ENCODE measurements at regions not wholly inside any gene's neighbourhood (a gene's known extent, or its start where the extent isn't known, plus 50 kb on each side); places are given as distances from the start of the nearest gene placed in this dataset.
"Not testable (repeated sequence)": the region's sequence is repeated elsewhere in the genome, so short reads cannot be mapped to it uniquely, and the experiment has no call there.

DNA sequence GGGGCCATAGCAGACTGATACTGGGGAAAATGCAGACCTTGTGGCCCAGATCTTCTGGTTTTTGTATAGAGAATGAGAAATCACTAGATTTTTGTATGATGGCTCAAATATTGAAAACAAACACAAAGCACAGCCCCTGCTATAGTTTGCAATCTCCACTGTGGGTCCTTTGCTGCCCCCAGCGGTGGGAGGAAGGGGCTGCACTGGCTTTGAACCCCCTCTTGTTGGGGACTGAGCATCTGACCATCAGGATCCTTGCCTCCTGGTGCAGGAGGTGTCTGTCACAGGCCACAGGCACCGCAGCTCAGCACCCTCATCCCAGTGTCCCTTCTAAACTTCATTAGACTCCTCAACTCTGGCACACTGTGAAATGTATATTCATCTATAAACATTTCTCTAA is 252.3 kb downstream of the BCL2L11 start:
- not testable (repeated sequence) for FAIRE-seq

DNA sequence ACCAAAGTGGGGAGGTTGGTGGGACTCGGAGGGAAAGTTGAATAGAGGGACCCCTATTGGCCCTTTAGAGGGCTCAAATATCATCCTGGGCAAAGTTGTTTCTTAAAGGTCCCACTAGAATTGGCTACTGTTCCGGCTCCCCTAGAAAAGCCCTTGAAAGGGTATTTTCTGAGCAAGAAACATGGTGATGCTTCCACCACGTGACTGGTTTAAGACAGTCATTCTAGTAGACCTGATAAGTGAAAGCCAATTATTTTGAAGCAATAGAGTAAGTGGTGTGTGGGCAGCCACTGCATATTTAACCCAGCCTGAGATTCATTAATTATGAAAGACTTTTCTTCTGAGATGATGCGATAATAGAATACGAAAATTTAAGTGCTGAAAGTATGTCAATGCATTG is 253.3 kb downstream of the BCL2L11 start:
- FAIRE-seq = not testable (repeated sequence)

DNA sequence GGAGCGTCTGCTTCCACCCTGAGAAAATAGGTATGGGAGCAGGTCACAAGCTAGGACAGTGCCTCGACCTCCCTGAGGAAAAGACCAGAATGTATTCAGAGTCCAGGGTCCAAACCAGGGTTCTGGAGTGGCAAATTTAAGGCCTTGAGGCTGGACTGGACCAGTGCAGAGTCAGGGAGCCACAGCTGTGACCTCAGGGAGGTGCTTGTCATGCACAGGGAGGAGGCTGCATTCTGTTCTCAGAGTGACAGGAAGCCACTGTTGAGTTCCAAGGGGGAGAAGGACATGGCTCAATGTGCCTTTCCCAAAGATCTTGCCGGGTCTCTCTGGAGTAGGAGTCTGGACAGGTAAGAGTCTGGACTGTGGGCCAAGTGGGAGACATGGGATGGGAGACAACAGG is 254.0 kb downstream of the BCL2L11 start:
- FAIRE-seq = not testable (repeated sequence)

DNA sequence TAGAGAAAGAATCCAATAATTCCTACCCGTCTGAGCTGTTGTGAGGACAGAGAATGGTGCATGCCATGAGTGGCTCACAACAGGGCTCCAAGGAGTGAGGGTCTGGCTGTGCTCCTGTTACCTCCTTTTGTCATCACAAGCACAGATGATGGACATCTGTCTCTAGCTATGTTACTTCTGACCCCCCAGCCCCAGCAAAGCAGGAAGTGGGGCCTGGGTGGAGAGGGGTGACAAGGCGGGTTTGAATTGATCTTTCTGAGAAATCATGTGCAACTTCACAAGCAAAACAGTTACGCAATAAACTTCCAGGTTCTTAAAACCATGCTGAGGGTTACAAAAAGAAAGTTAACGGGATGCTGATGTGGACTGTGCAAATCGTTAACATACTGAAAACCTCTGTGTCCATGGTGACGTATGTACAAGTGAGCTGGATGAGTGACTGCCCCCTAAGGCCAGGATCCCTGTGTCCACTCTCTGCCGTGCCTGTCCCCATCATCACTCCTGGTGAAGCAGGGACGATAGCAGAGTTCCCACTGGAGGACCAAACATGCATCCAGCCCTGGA is 254.7 kb downstream of the BCL2L11 start:
- not testable (repeated sequence) for FAIRE-seq

DNA sequence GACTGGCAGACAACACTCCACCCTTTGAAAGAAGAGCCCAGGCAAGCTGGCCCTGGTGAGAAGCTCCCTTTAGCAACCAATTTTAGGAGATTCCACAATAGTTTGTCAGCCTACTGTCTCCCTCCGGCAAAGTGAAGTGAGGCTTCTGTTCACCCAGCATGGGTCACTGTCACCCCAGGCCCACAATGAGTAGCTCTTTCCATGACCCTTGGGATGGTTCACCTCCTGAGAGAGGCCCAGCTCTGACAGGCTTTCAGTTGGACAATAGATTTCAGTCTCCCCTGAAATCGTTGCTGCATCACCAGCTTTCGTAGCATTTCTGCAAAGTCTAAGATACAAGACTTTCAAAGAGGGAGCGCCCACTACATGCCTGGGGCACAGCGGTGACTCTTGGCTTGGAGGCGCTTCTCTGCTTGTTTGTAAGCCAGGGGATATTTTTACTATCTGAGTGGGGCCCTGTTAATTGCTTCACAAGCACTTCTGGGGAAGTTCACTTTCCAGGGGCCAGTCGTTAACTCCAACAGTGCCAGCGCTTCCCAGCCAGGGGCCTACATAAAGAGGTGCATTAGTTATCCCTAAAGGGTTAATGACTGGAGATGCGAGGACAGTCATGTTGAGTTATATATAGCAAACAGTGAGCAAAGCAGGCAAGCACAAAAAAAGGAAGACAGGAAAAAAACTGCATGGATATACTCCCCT is 255.7 kb downstream of the BCL2L11 start:
- FAIRE-seq = not testable (repeated sequence)

DNA sequence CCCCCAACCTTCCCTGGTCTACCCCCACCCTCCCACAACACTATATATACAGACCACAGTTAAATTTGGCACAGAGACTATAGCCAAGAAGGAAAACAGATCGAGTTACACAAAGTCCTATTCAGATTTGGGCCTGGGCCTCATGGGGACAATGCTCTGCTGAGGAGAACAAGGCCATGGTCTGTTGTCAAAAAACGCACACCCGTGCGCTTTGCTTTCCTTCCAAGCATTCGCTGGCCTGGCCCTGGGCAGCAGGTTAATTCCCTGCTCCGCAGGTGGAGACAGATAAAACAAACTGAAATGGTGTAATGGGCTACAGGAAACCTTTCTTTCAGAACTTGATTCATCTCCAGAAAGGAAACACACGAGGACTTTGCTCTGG is 256.2 kb downstream of the BCL2L11 start:
- not testable (repeated sequence) for FAIRE-seq

DNA sequence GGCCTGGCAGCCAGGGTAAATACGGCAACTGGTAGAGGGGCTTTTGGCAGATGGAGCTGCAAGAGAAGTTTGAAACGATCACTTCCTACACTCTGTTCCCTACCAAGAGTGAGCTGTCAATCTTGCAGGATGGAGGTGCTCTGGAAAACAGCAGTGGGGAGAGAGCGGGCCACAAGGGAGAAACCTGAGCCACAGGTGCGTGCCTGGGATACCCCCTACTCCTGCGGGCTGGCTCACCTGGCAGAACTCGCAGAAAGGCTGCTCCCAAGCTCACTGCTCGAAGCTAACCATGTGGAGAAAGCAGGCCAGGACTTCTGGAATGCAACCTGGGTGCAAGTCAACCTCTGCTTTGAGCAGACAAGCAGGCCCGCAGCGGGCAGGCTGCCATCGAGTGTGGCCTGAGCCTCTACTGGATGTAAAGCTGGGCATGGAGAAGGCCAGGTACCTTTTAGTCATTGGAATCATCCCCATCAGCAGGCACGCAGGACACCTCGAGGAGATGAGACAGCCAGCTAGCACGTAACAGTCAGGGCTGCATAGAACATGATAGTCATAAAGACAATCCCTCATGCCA is 256.8 kb downstream of the BCL2L11 start:
- not testable (repeated sequence) for FAIRE-seq

DNA sequence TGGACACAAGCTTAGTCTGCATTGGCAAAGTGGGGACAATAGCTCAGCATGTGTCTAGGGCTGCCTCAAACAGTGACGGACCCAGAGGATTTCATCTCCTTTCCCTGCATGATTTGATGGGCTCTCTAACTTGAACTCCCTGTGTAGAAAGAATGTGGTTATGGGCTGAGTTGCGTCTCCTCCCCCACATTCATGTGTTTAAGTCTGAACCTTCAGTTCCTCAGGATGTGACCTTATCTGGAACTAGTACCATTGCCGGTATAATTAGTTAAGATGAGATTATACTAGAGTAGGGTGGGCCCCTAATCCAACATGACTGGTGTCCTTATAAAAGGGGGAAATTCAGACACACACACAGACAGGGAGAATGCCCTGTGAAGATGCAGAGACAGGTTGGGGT is 257.6 kb downstream of the BCL2L11 start:
- not testable (repeated sequence) for FAIRE-seq

DNA sequence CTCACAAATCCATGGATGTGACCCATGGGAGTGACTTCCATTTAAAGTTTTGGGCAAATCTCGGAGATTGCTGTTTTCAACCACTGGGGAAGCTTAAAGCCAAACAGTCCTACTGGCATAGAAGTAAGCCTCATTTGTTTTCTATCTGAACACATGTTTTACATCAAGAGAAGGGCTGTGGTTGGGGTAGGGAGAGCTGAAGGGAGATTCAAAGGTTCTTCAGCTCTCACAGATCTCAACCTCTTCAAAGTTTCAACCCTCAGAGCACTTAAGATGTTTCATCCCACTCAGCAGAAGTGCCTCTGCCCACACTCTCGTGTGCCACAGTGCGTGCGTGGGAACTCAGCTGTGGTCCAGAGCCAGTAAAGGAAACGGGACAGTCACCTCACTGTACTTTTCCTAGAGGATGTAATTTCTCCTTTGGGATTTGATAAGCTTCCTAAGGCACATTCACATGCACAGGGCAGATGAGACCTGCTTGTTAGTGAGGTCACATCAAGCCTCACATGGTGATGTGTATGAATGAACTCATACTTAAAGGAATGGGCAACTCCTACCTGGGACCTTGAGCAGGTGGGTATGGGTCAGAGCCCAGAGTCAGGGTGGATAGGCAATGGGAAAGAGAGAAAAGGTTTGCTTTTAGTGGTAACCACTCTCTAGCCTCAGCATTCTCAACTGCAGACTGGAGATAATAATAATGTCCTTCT is 260.2 kb downstream of the BCL2L11 start:
- FAIRE-seq = not testable (repeated sequence)

DNA sequence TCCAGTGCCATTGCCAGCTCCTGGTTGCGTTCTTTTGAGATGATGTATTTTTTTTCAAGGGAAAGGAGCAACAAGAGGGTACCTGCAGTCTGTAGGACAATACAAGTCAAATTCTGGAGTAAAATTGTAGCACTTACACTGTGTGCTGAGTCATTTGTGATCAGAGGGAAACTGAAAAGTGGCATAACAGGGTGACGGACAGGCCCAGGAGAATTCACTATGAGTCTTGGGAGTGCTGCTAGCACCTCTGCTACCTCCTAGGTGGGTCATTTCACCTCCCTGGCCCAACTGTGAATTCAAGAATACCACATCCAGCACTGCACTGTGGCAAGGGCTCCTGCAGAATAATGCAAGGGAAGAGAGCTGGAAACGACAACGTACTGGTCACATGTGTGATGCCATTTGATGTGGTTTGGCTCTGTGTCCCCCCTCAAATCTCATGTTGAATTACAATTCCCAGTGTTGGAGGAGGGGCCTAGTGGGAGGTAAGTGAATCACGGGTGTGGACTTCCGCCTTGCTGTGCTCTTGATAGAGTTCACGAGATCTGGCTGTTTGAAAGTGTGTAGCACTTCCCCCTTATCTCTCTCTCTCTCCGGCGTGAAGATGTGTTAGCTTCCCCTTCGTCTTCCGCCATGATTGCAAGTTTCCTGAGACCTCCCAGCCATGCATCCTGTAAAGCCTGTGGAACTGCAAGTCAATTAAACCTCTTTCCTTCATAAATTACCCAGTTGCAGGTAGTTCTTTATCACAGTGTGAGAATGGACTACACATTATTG is 261.0 kb downstream of the BCL2L11 start:
- FAIRE-seq = not testable (repeated sequence)

DNA sequence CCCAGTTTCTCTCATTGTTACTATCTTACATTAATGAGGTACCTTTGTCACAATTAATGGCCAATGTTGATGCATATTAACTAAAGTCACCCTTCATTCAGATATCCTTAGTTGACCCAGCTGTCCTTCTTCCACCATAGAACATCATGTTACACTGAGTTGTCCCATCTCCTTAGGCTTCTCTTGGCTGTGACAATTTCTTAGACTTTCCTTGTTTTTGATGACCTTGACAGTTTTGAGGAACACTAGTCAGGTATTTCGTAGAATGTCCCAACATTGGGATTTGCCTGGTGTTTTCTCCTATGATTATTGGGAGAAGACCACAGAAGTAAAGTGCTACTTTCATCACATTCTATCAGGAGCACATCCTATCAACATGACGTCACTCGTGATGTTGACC is 261.8 kb downstream of the BCL2L11 start:
- FAIRE-seq = not testable (repeated sequence)

DNA sequence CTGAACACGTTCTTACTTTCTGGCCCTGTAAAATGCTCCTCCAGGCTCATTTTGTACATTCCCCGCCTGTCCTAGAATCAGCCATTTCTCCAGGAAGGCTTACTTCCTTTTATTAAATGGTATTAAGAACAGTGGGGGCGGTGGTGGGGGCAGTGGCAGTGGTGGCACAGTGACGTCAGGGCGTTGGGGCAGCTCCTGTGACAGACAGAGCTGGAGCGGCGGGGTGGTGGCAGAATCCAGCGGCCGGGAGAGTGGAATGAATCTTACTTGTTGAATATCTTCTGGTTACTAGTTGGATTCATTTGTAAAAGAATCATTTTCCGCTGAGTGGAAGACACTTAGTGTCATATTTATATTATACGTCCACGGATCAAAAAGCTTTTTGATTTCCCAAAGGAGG is 262.6 kb downstream of the BCL2L11 start:
- not testable (repeated sequence) for FAIRE-seq

DNA sequence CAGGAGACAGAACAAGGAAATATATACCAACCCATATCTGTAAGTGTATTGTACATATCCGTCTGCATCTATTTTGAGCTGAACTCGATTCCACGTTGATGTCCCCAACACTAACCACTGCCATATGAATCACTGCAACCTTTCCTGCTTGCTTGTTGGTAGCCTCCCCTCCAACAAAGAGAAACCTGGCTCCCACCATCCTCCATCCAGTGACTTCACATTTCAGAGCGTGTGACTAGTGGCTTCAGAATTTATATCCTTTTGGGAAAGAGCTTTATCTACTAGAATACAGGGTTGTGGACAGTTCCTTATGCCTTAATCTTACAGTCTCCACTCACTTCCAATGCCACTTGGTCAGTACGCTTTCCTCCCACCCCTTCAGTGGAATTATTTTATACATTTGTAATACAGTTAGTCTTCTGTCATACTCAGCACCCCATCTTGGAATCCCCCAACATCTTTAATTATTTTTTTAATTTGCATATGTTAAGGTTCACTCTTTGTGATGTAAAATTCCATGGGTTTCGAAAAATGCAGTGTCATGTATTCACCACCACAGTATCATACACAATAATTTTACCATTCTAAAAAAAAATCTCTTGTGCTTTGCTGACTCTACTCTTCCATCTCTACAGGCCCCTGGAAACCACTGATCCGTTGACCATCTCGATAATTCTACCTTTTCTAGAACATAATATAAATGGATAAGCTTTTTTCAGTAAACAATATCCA is 264.7 kb downstream of the BCL2L11 start:
- FAIRE-seq = not testable (repeated sequence)

DNA sequence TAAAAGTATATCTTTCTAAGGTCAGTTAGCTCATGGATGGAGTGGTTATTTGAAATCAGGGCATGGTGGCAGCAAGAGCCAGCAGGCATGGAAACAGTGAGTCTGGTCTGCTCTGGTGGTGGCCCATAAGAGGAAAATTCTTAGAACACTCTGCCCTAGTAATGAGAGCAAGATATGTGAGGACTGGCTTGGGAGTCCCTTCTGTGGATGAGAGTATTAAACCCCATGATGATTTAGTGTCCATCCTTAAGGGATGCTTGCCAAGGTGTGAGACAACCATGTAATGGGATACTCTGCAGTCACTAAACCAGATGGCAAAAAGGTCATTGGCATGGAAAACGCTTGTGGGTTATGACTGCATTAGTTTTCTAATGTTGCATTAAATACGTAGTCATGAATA is 269.9 kb downstream of the BCL2L11 start:
- not testable (repeated sequence) for FAIRE-seq

DNA sequence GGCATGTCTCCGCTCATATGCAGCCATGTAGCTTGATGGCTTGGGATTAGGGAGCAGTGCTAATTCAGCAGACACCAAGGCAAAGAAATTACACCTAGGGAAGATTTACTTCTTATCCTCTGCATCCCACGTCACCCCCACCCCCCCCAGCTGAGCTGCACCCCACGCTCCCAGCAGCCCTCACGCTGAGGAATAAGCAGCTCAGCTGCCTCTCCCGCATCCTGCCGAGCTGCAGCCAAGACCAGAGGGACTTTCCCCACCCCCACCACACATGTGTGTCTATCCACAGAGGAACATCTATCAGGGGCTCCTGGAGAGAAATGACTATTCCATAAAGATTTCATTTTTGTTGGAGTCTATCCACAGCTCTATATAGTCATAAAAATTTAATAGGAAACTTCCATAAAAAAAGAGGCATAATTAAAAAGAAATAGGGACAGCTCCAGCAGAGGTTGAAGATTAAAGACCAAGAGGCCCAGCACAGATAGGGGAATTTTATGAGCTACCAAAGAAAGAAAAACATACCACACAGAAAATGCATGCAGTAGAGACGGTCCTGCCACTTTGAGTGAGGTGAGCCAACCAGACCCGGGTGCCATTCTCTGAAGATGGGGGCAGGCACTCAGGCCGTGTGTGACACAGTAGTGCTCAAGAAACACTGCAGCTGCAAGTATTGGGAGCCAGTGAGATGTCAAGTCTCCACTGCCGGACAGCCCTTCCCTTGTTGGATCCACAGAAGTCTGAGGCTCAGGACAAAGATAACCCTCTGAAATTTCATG is 274.8 kb downstream of the BCL2L11 start:
- not testable (repeated sequence) for FAIRE-seq

DNA sequence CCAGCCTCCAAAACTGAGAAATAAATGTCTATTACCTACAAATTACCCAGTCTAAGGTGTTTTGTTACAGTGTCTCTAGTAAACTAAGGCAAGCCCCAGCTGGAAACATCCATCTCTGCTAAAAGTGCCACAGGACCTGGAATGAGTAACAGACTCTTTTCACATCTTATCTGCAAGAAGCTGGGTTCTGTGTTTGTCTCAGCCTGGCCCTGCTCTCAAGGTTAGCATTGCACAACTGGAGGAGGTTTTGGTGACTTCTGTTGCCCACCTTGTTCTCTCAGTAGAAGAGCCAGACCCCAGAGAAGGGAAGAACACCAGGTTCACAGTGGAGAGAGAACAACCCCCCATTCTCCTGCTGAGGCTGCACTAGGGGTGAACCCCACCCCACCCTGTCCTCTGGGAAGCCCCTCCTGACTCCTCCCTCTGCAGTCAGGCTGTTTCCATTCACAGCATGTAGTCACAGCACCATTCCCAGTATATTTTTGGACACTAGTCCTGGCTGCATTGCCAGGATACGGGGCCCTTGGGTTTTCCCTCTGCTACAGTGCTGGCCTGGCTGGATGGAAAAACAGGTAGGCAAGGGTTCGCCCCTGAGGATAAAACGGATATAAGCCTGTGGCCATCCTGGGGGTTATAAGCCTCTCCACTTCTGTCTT is 280.0 kb downstream of the BCL2L11 start:
- not testable (repeated sequence) for FAIRE-seq

DNA sequence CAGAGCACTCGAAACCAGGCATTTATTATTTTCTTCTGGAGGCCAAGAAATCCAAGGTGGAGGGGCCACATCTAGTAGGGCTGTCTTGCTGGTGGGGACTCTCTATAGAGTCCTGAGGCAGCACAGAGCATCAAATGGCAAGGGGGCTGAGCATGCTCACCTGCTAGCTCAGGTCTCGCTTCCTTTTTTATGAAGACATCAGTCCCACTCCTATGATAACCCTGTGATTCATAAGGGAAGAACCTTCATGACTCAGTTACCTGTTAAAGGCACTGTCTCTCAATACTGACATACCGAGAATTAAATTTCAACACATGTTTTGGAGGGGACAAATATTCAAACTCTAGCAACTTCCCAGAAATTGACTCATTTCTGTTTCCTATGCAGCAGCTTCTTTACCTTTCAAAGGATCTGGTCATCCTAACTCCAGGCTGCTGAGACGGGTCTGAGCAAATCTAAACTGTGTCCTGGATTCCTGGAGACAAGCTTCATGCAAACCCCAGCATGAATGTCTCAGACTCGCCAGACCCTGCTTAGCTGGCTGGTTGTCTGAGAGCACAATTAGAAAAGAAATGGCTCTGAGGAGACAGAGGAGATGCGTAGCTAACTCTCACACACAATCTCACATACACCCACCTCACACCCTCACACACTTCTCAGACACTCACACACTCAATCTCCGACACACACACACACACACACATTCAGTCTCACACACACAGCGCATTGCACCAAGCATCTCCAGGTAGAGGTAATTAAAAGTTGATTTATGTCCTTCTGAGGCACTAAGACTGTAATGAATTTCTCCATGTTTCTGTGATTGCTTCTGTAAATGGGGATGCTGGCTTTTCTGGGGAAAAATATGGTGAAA is 280.8 kb downstream of the BCL2L11 start:
- not testable (repeated sequence) for FAIRE-seq

DNA sequence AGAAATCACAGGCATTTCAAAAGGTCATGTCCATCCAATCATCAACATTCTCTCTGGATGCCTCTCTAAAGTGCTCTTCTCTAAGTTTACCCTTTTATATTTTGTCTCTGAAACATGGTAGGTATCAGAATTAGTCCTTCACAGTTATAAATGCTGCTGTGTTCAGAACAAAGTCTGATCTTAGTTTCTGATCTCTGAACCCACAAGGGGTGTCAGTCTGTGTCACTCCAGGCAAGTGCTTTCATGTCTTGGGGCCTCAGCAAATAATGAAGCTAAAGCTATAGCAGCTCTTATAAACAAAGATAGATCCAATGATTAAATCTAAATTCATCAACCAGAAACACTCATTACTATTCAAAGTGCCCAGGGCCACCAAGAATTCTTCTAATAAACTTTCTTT is 281.7 kb downstream of the BCL2L11 start:
- FAIRE-seq = not testable (repeated sequence)

DNA sequence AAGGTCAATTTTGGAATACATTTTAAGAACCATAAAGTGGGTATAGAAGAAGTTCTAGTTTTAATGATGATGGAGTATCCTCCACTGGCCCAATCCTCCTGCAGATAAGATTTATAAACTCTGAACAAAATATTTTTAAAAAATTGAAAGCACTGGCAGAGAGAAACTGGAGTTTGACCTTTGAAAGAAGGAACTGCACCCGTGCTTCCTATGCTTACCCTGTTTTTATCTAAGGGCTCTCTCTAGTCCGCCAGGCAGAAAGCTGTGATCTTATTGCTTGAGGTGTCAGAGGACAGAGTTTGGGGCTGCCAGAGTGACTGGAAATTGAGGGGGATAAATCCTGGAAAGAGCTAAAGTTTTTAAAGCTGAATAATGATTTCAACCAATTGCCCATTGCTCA is 282.6 kb downstream of the BCL2L11 start:
- FAIRE-seq = not testable (repeated sequence)

DNA sequence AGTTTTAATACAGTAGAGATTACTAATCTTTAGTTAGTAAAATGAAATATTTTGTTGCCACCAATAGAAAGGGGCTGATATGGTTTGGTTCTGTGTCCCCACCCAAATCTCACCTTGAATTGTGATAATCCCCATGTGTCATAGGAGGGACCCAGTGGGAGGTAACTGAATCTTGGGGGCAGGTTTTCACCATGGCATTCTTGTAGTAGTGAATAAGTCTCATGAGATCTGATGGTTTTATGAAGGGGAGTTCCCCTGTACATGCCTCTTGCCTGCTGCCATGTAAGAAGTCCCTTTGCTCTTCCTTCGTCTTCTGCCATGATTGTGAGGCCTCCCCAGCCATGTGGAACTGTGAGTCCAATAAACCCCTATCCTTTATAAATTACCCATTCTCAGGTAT is 285.9 kb downstream of the BCL2L11 start:
- FAIRE-seq = not testable (repeated sequence)
